IgD-negative memory B cell (primary cell): ENCODE measurements at regions not wholly inside any gene's neighbourhood (a gene's known extent, or its start where the extent isn't known, plus 50 kb on each side); places are given as distances from the start of the nearest gene placed in this dataset.
A peak's percentile ranks its signal among the peaks of the same experiment; 100 is the strongest.
"Not testable (repeated sequence)": the region's sequence is repeated elsewhere in the genome, so short reads cannot be mapped to it uniquely, and the experiment has no call there.

Experiments used
- H3K27ac Mint-ChIP-seq, 3 donors: one replicate each; pipeline ENCODE4 v1.8.0; 2020 to 2022; ENCODE audit warnings: mild to moderate bottlenecking in 3 of 3, mixed read lengths in 3 of 3, moderate library complexity in 1 of 3
- H3K27me3 Mint-ChIP-seq: one replicate; pipeline ENCODE4 v1.8.0; 2021; ENCODE audit warnings: mixed read lengths
- H3K36me3 Mint-ChIP-seq: one replicate; pipeline ENCODE4 v1.8.0; 2020; ENCODE audit warnings: mild to moderate bottlenecking, mixed read lengths
- H3K4me1 Mint-ChIP-seq, 3 donors: one replicate each; pipeline ENCODE4 v1.8.0; 2020 to 2022; ENCODE audit warnings: mixed read lengths in 3 of 3, mild to moderate bottlenecking in 1 of 3
- H3K4me3 Mint-ChIP-seq, 4 donors: one replicate each; pipeline ENCODE4 v1.8.0; 2020 to 2022; ENCODE audit warnings: mild to moderate bottlenecking in 4 of 4, mixed read lengths in 4 of 4, moderate library complexity in 3 of 4
- H3K9me3 Mint-ChIP-seq, 3 donors: one replicate each; pipeline ENCODE4 v1.8.0; 2020 to 2021; ENCODE audit warnings: mixed read lengths in 3 of 3, mild to moderate bottlenecking in 1 of 3

DNA sequence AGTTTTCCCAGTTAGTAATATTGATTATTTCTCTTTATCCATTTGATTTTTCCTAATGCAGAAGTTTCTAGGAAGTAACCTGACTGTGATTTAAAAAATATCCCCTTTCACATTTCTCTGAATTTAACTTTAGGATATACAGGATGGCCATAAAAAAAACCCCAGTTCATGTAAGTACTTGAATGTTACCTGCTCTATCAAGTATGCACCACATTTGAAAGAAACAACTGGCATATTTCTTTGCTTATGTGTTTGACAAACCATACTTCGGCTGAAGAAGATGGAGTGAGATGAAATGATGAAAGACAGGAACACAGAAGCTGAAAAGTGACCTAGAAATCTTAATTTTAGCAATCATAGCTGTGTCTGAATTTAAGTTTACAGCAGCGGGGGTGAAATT lies 374.0 kb upstream of the NOX3 start:
- Mint-ChIP-seq H3K9me3 (no peaks in the 10 kb centered on the region), H3K4me3 (no peak overlapping the region), H3K36me3 (peaks cover 3% of the 10 kb centered on the region), H3K27me3 (no peaks in the 10 kb centered on the region), H3K4me1 (no peaks in the 10 kb centered on the region), H3K27ac (no peak overlapping the region)

- Mint-ChIP-seq H3K4me3 (no peak overlapping the region), H3K4me1 (no peaks in the 10 kb centered on the region), H3K27me3 (peaks cover 1% of the 10 kb centered on the region), H3K9me3 (no peaks in the 10 kb centered on the region), H3K27ac (no peak overlapping the region), H3K36me3 (peaks cover 3% of the 10 kb centered on the region)
Measured at GRCh38 chr6:155828989-155829388, 373.4 kb upstream of the NOX3 start.

DNA sequence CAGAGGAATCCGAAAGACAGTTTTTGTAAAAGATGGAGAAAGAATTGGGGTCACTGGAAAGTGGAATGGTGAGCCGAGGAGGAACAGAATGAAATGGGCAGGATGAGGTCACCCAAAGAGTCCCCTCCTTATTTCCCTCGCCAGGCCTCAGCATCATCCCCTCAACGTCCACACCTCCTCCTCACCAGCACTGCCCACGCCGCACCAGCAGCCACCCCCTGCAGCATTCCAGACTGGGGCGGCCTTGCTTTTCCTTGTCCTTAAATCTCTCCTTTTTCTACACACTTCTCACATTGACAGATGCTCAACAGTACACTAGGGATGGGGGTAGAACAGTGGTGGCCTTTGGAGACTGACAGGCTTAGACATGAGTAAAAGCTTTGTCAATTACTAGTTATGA lies 363.1 kb upstream of the NOX3 start:
- H3K27ac Mint-ChIP-seq = peak overlapping the region in 1 of 3 donors; percentile 7
- H3K36me3 Mint-ChIP-seq = peaks cover 3% of the 10 kb centered on the region
- H3K27me3 Mint-ChIP-seq = no peaks in the 10 kb centered on the region
- no peaks in the 10 kb centered on the region for H3K4me1 Mint-ChIP-seq
- H3K9me3 Mint-ChIP-seq = peaks cover 0 to 5% (median 2%) of the 10 kb centered on the region in 3 donors
- H3K4me3 Mint-ChIP-seq = no peak overlapping the region

DNA sequence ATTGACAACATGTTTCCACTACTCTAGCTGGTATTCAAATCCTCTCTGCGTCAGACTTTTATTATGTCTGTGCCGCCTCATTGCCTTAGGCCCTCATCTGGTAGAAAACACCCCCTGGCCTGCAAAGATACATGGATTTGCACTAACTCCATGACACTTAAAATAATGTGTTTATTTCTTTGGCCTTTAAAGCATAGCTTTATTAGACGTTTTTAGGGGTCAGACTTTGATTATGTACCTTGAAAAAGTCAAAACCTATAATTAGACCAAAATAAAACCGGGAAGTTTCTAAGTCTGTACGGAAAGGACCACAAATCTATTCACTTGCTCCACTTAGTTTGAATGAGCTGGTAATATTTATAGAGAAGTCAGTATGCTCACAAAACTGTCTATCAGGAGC lies 357.9 kb upstream of the NOX3 start:
- Mint-ChIP-seq H3K4me3 (no peak overlapping the region), H3K27ac (no peak overlapping the region), H3K36me3 (no peaks in the 10 kb centered on the region), H3K9me3 (no peaks in the 10 kb centered on the region), H3K27me3 (no peaks in the 10 kb centered on the region), H3K4me1 (no peaks in the 10 kb centered on the region)

- H3K4me1 Mint-ChIP-seq = no peaks in the 10 kb centered on the region
- no peaks in the 10 kb centered on the region for H3K27me3 Mint-ChIP-seq
- H3K36me3 Mint-ChIP-seq = no peaks in the 10 kb centered on the region
- H3K4me3 Mint-ChIP-seq = no peak overlapping the region
- H3K27ac Mint-ChIP-seq = no peak overlapping the region
- H3K9me3 Mint-ChIP-seq = no peaks in the 10 kb centered on the region
Measured at GRCh38 chr6:155807243-155807642, 351.6 kb upstream of the NOX3 start.

- no peak overlapping the region for H3K4me3 Mint-ChIP-seq
- H3K9me3 Mint-ChIP-seq = peaks cover 6 to 15% (median 7%) of the 10 kb centered on the region in 3 donors
- H3K27ac Mint-ChIP-seq = no peak overlapping the region
- H3K27me3 Mint-ChIP-seq = no peaks in the 10 kb centered on the region
- H3K4me1 Mint-ChIP-seq = no peaks in the 10 kb centered on the region
- H3K36me3 Mint-ChIP-seq = peaks cover 5% of the 10 kb centered on the region
Measured at GRCh38 chr6:155801046-155801445, 345.4 kb upstream of the NOX3 start.

DNA sequence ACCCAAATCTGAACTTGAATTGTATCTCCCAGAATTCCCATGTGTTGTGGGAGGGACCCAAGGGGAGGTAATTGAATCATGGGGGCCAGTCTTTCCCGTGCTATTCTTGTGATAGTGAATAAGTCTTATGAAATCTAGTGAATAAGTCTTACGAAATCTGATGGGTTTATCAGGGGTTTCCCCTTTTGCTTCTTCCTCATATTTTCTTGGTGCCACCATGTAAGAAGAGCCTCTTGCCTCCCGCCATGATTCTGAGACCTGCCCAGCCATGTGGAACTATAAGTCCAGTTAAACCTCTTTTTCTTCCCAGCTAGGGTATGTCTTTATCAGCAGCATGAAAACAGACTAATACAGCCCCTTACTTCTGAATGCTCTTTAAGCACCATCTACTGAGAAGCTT lies 343.2 kb upstream of the NOX3 start:
- H3K27me3 Mint-ChIP-seq, H3K36me3 Mint-ChIP-seq, H3K27ac Mint-ChIP-seq, H3K4me1 Mint-ChIP-seq, H3K4me3 Mint-ChIP-seq: not testable (repeated sequence)
- H3K9me3 Mint-ChIP-seq = peaks cover 6 to 15% (median 7%) of the 10 kb centered on the region in 3 donors

GRCh38 chr6:155795173-155795796 lies 339.6 kb upstream of the NOX3 start:
- H3K4me3 Mint-ChIP-seq = no peak overlapping the region
- H3K36me3 Mint-ChIP-seq = peaks cover 2% of the 10 kb centered on the region
- peaks cover 3 to 10% (median 4%) of the 10 kb centered on the region in 3 donors for H3K9me3 Mint-ChIP-seq
- no peak overlapping the region for H3K27ac Mint-ChIP-seq
- H3K4me1 Mint-ChIP-seq = no peaks in the 10 kb centered on the region
- no peaks in the 10 kb centered on the region for H3K27me3 Mint-ChIP-seq

GRCh38 chr6:155791891-155792290 lies 336.3 kb upstream of the NOX3 start:
- H3K27me3 Mint-ChIP-seq = peaks cover under 1% of the 10 kb centered on the region
- H3K9me3 Mint-ChIP-seq = peaks cover 0 to 3% (median 0%) of the 10 kb centered on the region in 3 donors
- peaks cover 1% of the 10 kb centered on the region for H3K36me3 Mint-ChIP-seq
- no peak overlapping the region for H3K27ac Mint-ChIP-seq
- H3K4me1 Mint-ChIP-seq = no peaks in the 10 kb centered on the region
- no peak overlapping the region for H3K4me3 Mint-ChIP-seq

DNA sequence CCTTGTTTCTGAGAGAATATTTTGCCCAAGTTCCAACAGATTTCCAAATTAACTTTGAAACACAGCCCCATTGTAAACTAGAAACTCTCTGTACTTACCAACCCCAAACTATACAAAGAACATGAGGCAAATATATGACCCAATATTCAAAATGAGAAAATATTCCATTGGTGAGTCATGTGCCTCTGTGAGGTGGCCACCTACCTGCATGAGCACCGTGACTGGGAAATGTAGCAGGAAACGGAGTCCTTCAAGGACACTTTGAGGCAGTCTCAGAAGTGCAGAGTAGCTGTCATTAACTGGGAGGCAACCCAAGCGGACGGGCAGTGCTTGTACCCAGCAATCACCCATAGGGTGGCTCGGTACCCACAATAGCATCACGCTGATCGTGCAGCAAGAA lies 335.5 kb upstream of the NOX3 start:
- Mint-ChIP-seq H3K9me3 (peaks cover 0 to 3% (median 1%) of the 10 kb centered on the region in 3 donors), H3K27me3 (peaks cover 1% of the 10 kb centered on the region), H3K4me3 (no peak overlapping the region), H3K36me3 (peaks cover 3% of the 10 kb centered on the region), H3K27ac (no peak overlapping the region), H3K4me1 (no peaks in the 10 kb centered on the region)

GRCh38 chr6:155787168-155787567 lies 331.5 kb upstream of the NOX3 start:
- H3K27ac Mint-ChIP-seq = no peak overlapping the region
- no peaks in the 10 kb centered on the region for H3K4me1 Mint-ChIP-seq
- H3K27me3 Mint-ChIP-seq = peaks cover 4% of the 10 kb centered on the region
- H3K9me3 Mint-ChIP-seq = peaks cover 0 to 3% (median 2%) of the 10 kb centered on the region in 3 donors
- H3K36me3 Mint-ChIP-seq = peaks cover 3% of the 10 kb centered on the region
- H3K4me3 Mint-ChIP-seq = no peak overlapping the region

GRCh38 chr6:155786528-155786927 lies 330.9 kb upstream of the NOX3 start:
- Mint-ChIP-seq H3K4me1 (no peaks in the 10 kb centered on the region), H3K27ac (no peak overlapping the region), H3K9me3 (peaks cover 0 to 3% (median 2%) of the 10 kb centered on the region in 3 donors), H3K36me3 (peaks cover 3% of the 10 kb centered on the region), H3K4me3 (no peak overlapping the region), H3K27me3 (peaks cover 4% of the 10 kb centered on the region)

DNA sequence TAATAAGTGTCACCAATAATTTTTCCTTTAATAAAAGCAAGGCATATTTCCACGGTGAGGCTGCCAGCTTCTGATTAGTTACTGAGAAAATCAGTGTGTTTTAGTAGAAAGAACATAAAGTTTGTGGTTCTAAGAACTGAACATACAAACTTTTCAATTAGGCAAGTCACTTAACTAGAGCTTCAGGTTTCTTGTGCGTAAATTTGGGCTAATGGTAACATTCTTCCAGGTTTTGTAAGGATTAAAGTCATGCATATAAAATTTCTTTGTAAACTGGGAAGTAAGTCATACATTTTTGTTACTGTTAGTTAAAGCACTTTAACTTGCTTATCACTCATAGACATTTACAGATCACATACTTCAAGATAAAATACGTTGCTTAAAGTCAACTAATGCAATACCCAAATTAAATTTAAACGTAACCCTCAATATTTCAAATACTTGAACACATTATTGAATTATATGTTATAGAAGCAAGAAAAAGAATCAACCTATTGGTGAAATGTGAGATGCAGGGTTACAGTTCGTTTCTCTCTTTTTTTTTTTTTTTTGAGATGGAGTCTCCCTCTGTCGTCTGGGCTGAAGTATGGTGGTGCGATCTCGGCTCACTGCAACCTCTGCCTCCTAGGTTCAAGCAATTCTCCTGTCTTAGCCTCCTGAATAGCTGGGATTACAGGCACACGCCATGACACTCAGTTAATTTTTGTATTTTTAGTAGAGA lies 327.3 kb upstream of the NOX3 start:
- H3K4me3 Mint-ChIP-seq = no peak overlapping the region
- peaks cover 6% of the 10 kb centered on the region for H3K27me3 Mint-ChIP-seq
- peaks cover 5% of the 10 kb centered on the region for H3K36me3 Mint-ChIP-seq
- no peak overlapping the region for H3K27ac Mint-ChIP-seq
- H3K9me3 Mint-ChIP-seq = peaks cover 0 to 3% (median 2%) of the 10 kb centered on the region in 3 donors
- no peaks in the 10 kb centered on the region for H3K4me1 Mint-ChIP-seq

DNA sequence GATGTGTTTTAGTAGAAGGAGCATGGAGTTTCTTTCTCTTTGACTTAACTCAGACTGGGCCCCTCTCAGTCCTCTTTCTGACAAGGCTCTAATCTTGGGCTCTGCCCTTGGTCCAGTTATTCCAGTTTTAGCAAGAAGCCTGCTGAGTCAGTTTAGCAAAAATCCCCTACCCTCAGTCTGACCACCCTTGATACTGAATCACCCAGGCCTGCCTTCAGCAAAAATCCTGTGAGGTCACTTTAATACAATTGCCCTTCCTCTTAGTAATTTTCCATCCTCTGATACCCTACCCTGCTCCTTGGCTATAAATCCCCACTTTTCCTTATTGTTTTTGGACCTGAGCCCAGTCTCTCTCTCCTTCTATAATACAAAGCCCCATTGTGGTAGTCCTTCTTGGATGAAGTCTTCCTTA lies 326.7 kb upstream of the NOX3 start:
- H3K9me3 Mint-ChIP-seq = peaks cover 0 to 2% (median 1%) of the 10 kb centered on the region in 3 donors
- no peak overlapping the region for H3K27ac Mint-ChIP-seq

DNA sequence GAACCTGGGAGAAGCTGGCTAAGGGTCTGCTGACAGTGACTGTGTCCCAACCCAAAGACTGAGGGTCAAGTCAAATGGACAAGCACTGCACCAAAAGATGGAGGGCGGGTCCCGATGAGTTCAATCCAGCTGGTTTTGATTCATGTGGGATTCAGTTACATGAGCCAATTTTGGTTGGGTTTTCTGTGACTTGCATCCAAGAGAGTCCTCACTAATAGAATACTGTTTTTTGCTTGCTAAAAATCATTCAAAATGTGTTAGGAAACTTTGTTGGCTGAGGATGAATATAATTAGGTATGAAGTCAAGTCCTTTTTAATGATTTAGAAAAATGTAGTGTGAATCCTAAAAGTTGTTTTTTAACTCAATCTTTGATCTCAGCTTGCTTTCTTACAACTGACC lies 323.8 kb upstream of the NOX3 start:
- Mint-ChIP-seq H3K9me3 (peaks cover 0 to 2% (median 0%) of the 10 kb centered on the region in 3 donors), H3K27ac (no peak overlapping the region), H3K36me3 (peaks cover 2% of the 10 kb centered on the region), H3K4me3 (no peak overlapping the region), H3K4me1 (no peaks in the 10 kb centered on the region), H3K27me3 (peaks cover 8% of the 10 kb centered on the region)

More for the DNA sequence above, 326.7 kb upstream of the NOX3 start:
- no peaks in the 10 kb centered on the region for H3K4me1 Mint-ChIP-seq
- H3K36me3 Mint-ChIP-seq = peaks cover 5% of the 10 kb centered on the region
- no peak overlapping the region for H3K4me3 Mint-ChIP-seq
- peaks cover 6% of the 10 kb centered on the region for H3K27me3 Mint-ChIP-seq

- no peaks in the 10 kb centered on the region for H3K4me1 Mint-ChIP-seq
- H3K9me3 Mint-ChIP-seq = peaks cover 0 to 7% (median 5%) of the 10 kb centered on the region in 3 donors
- H3K36me3 Mint-ChIP-seq = peaks cover 4% of the 10 kb centered on the region
- H3K4me3 Mint-ChIP-seq = no peak overlapping the region
- no peak overlapping the region for H3K27ac Mint-ChIP-seq
- H3K27me3 Mint-ChIP-seq = peaks cover 5% of the 10 kb centered on the region
Measured at GRCh38 chr6:155778336-155778735, 322.7 kb upstream of the NOX3 start.
